IMR-90 (cell line): ENCODE measurements at regions not wholly inside any gene's neighbourhood (a gene's known extent, or its start where the extent isn't known, plus 50 kb on each side); places are given as distances from the start of the nearest gene placed in this dataset.

Source experiments
- BHLHE40 ChIP-seq: fragments of 150-350 bp; IDR thresholded peaks from 2 replicates; pipeline ENCODE4 v1.6.1; 2016; ENCODE audit warnings: mild to moderate bottlenecking, low read depth, low read length
- MAFK ChIP-seq: IDR thresholded peaks from 2 replicates; pipeline ENCODE4 v1.6.1; 2012; ENCODE audit warnings: low read depth, low read length, improper control_type of control experiment
- POLR2A ChIP-seq: IDR thresholded peaks from 2 replicates; pipeline ENCODE4 v1.6.1; 2012; ENCODE audit warnings: mild to moderate bottlenecking, low read depth, low read length
- TF ChIP-seq, protein P1 (sequence below): conservative IDR thresholded peaks from 2 replicates; pipeline ENCODE4 v1.5.1; 2012; ENCODE audit warnings: mild to moderate bottlenecking, low read depth, low read length, improper control_type of control experiment

DNA sequence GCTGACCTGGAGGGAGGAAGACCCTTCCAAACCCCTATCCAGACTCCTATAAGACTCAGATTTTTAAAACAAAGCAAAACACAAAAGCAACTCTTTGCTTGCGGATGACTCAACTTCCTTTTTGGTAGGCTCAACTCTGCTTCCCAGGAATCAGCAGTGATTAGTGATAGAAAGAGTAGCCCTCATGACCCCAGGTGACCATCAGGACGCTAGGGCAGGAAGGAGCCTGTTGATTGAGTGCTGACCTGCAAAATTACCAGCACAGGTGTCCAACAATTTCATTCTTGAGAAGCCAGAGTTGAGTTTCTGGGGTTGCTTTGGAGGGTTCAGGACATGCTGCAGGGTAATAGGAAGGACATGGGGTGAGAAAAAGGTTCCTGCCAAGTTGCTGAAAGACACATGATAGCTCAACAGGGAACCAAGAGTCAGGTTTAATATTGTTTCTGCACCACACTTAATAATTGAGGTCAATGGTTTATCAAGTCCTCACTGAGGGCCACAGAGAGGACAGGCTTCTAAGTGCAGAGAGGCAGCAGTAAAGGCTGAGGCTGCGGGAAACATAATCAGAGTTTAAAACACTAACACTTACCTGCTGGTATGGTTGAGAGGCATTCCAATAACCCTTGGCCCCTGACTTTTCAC is 67.4 kb upstream of the BMP2 start:
- TF ChIP-seq, protein P1, sequence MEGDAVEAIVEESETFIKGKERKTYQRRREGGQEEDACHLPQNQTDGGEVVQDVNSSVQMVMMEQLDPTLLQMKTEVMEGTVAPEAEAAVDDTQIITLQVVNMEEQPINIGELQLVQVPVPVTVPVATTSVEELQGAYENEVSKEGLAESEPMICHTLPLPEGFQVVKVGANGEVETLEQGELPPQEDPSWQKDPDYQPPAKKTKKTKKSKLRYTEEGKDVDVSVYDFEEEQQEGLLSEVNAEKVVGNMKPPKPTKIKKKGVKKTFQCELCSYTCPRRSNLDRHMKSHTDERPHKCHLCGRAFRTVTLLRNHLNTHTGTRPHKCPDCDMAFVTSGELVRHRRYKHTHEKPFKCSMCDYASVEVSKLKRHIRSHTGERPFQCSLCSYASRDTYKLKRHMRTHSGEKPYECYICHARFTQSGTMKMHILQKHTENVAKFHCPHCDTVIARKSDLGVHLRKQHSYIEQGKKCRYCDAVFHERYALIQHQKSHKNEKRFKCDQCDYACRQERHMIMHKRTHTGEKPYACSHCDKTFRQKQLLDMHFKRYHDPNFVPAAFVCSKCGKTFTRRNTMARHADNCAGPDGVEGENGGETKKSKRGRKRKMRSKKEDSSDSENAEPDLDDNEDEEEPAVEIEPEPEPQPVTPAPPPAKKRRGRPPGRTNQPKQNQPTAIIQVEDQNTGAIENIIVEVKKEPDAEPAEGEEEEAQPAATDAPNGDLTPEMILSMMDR, result no peak
- TF ChIP-seq BHLHE40, result no peak
- TF ChIP-seq POLR2A, result no peak
- TF ChIP-seq MAFK, result no peak
